Neural cell (in vitro differentiated cells): ENCODE measurements at regions not wholly inside any gene's neighbourhood (a gene's known extent, or its start where the extent isn't known, plus 50 kb on each side); places are given as distances from the start of the nearest gene placed in this dataset.

Source experiments
- EP300 ChIP-seq: fragments of 450-650 bp; conservative IDR thresholded peaks from 2 replicates; pipeline ENCODE4 v1.6.1; 2014; ENCODE audit warnings: antibody characterized with exemption, mild to moderate bottlenecking, moderate library complexity; ENCODE audit not compliant: poor library complexity, severe bottlenecking
- EZH2 ChIP-seq: fragments of 200-600, 300-800 bp; shearing (Covaris generic), sonication (generic); IDR thresholded peaks from 2 replicates; pipeline ENCODE4 v1.6.1; 2014; ENCODE audit warnings: antibody characterized with exemption, low read length, borderline replicate concordance, mild to moderate bottlenecking; ENCODE audit not compliant: insufficient read depth, poor library complexity, severe bottlenecking
- POLR2AphosphoS5 ChIP-seq: IDR thresholded peaks from 2 replicates; pipeline ENCODE4 v1.6.1; 2012
- RAD21 ChIP-seq: fragments of 450-650 bp; conservative IDR thresholded peaks from 2 replicates; pipeline ENCODE4 v1.6.1; 2014; ENCODE audit warnings: antibody characterized with exemption, mild to moderate bottlenecking, moderate library complexity
- REST ChIP-seq: IDR thresholded peaks from 2 replicates; pipeline ENCODE4 v1.6.1; 2012; ENCODE audit warnings: borderline replicate concordance
- SMC3 ChIP-seq: fragments of 450-650 bp; conservative IDR thresholded peaks from 2 replicates; pipeline ENCODE4 v1.6.1; 2014; ENCODE audit warnings: antibody characterized with exemption, mild to moderate bottlenecking, moderate library complexity; ENCODE audit not compliant: poor library complexity
- TF ChIP-seq, protein P1 (sequence below): fragments of 450-650 bp; IDR thresholded peaks from 2 replicates; pipeline ENCODE4 v1.5.1; 2014; ENCODE audit warnings: antibody characterized with exemption, mild to moderate bottlenecking, moderate library complexity; ENCODE audit not compliant: poor library complexity, severe bottlenecking

- TF ChIP-seq REST (no peak), SMC3 (no peak), EP300 (no peak), RAD21 (no peak), EZH2 (no peak), POLR2AphosphoS5 (no peak)
- TF ChIP-seq, protein P1, sequence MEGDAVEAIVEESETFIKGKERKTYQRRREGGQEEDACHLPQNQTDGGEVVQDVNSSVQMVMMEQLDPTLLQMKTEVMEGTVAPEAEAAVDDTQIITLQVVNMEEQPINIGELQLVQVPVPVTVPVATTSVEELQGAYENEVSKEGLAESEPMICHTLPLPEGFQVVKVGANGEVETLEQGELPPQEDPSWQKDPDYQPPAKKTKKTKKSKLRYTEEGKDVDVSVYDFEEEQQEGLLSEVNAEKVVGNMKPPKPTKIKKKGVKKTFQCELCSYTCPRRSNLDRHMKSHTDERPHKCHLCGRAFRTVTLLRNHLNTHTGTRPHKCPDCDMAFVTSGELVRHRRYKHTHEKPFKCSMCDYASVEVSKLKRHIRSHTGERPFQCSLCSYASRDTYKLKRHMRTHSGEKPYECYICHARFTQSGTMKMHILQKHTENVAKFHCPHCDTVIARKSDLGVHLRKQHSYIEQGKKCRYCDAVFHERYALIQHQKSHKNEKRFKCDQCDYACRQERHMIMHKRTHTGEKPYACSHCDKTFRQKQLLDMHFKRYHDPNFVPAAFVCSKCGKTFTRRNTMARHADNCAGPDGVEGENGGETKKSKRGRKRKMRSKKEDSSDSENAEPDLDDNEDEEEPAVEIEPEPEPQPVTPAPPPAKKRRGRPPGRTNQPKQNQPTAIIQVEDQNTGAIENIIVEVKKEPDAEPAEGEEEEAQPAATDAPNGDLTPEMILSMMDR = no peak
Observed at GRCh38 chr16:9406038-9406712, 314.7 kb downstream of the HAPSTR1 start.
